K562 (cell line): ENCODE measurements at regions not wholly inside any gene's neighbourhood (a gene's known extent, or its start where the extent isn't known, plus 50 kb on each side); places are given as distances from the start of the nearest gene placed in this dataset.
"Not testable (repeated sequence)": the region's sequence is repeated elsewhere in the genome, so short reads cannot be mapped to it uniquely, and the experiment has no call there.

Experiments used
- ATAC-seq: fragments of 200-7000 bp; cut with Tn5 transposase; 3 replicates; pipeline ENCODE4 v1.9.1; 2020; ENCODE audit warnings: moderate library complexity
- BruUV-seq: library from RNA; stranded (reverse); fragments of 400-500 nt; replicated peaks from 2 replicates; lab custom pipeline; 2021; lab: Mats Ljungman, UMichigan
- CTCF ChIA-PET: fragments of 300-600 bp; formaldehyde crosslinking; extraction: SDS; loops from one replicate; lab custom pipeline; 2021; ENCODE audit warnings: low intra/inter-chr PET ratio; lab: Yijun Ruan, JAX
- POLR2A ChIA-PET: fragments of 300-600, 350-650 bp; sonication (Branson Sonifier 250); formaldehyde crosslinking; extraction: SDS; loops from one replicate; lab custom pipeline; 2021; ENCODE audit warnings: antibody characterized with exemption, inconsistent platforms; lab: Yijun Ruan, JAX
- DNase-seq, 4 experiments: peaks; one replicate each; pipeline versions ENCODE4 v3.0.0 to v3.0.0-alpha.2; 2011 to 2018; ENCODE audit warnings: low spot score in 3 of 4, mixed read lengths in 3 of 4; ENCODE audit errors: extremely low read depth in 1 of 4
- FAIRE-seq: peaks from 2 replicates; lab custom pipeline; 2011; peaks lifted over from hg19 to GRCh38; lab: Jason Lieb, UNC
- H2AFZ ChIP-seq: 2 replicates; pipeline ENCODE4 v1.6.0; 2011; ENCODE audit warnings: low read depth, low read length, control low read depth, inconsistent platforms
- H3K27ac ChIP-seq: fragments of 200-600 bp; 3 replicates; pipeline ENCODE4 v1.8.0; 2011; ENCODE audit warnings: low read depth, mild to moderate bottlenecking, control low read depth, inconsistent platforms, low read length, moderate library complexity, mixed read lengths; ENCODE audit errors: extremely low read depth
- H3K27me3 ChIP-seq, 2 experiments: fragments of 300-600 bp in 1 of 2; 2 replicates in 1 of 2; 3 replicates in 1 of 2; pipeline versions ENCODE4 v1.6.0 to v1.8.0; 2011; ENCODE audit warnings: inconsistent platforms in 2 of 2, low read length in 2 of 2, mild to moderate bottlenecking in 1 of 2, mixed read lengths in 1 of 2, moderate library complexity in 1 of 2; ENCODE audit not compliant: control insufficient read depth in 2 of 2, insufficient read depth in 2 of 2
- H3K36me3 ChIP-seq: fragments of 300-600 bp; 3 replicates; pipeline ENCODE4 v1.8.0; 2011; ENCODE audit warnings: mild to moderate bottlenecking, low read length, inconsistent platforms; ENCODE audit not compliant: control insufficient read depth, insufficient read depth
- H3K4me1 ChIP-seq, 2 experiments: fragments of 200-600 bp in 1 of 2; replicated peaks in 1 of 2; 2 replicates in 1 of 2; 3 replicates in 1 of 2; pipeline versions ENCODE4 v1.5.1 to v1.8.0; 2011; ENCODE audit warnings: inconsistent platforms in 2 of 2, low read length in 2 of 2, mild to moderate bottlenecking in 1 of 2, mixed read lengths in 1 of 2, moderate library complexity in 1 of 2; ENCODE audit not compliant: control insufficient read depth in 2 of 2, insufficient read depth in 2 of 2
- H3K4me2 ChIP-seq: 2 replicates; pipeline ENCODE4 v1.6.1; 2011; ENCODE audit warnings: low read length, control low read depth, inconsistent platforms, mixed read lengths; ENCODE audit not compliant: insufficient read depth
- H3K4me3 ChIP-seq: fragments of 200-600 bp; sonication (generic), shearing (Covaris generic); 2 replicates; pipeline ENCODE4 v1.5.1; 2016; ENCODE audit warnings: control low read depth, inconsistent platforms
- H3K79me2 ChIP-seq: fragments of 200-600 bp; 3 replicates; pipeline ENCODE4 v1.8.0; 2011; ENCODE audit warnings: low read length, inconsistent platforms; ENCODE audit not compliant: control insufficient read depth, insufficient read depth
- H3K9ac ChIP-seq, 2 experiments: 2 replicates each; pipeline versions ENCODE4 v1.6.0 to v1.6.1; 2011; ENCODE audit warnings: low read depth in 2 of 2, low read length in 2 of 2, control low read depth in 1 of 2, inconsistent platforms in 1 of 2, mild to moderate bottlenecking in 1 of 2, mixed read lengths in 1 of 2; ENCODE audit not compliant: insufficient read depth in 1 of 2
- H3K9me1 ChIP-seq: one replicate; pipeline ENCODE4 v1.6.0; 2011; ENCODE audit warnings: inconsistent platforms, mild to moderate bottlenecking, low read length, moderate library complexity; ENCODE audit not compliant: control insufficient read depth, insufficient read depth
- H3K9me3 ChIP-seq: replicated peaks from 2 replicates; pipeline ENCODE4 v1.5.1; 2011; ENCODE audit warnings: low read depth, low read length, inconsistent platforms; ENCODE audit not compliant: control insufficient read depth, insufficient read depth
- H4K20me1 ChIP-seq: replicated peaks from 2 replicates; pipeline ENCODE4 v1.6.1; 2011; ENCODE audit warnings: low read length, inconsistent platforms, mixed read lengths; ENCODE audit not compliant: control insufficient read depth, insufficient read depth
- CBFA2T3 ChIP-seq: fragments of 450-650 bp; IDR thresholded peaks from 2 replicates; pipeline ENCODE4 v1.6.1; 2017
- E2F8 ChIP-seq: fragments of 450-650 bp; IDR thresholded peaks from 2 replicates; pipeline ENCODE4 v1.7.1; 2018; ENCODE audit warnings: mild to moderate bottlenecking, low read depth; ENCODE audit not compliant: partially characterized antibody
- EHMT2 ChIP-seq: fragments of 450-650 bp; IDR thresholded peaks from 2 replicates; pipeline ENCODE4 v1.6.1; 2018; ENCODE audit warnings: antibody characterized with exemption
- EP300 ChIP-seq: IDR thresholded peaks from 2 replicates; pipeline ENCODE4 v1.6.1; 2012; ENCODE audit warnings: low read length, improper control_type of control experiment
- NCOR1 ChIP-seq: fragments of 450-650 bp; IDR thresholded peaks from 2 replicates; pipeline ENCODE4 v1.6.1; 2016; ENCODE audit warnings: mild to moderate bottlenecking, moderate library complexity
- RBM17 ChIP-seq: fragments of 200-400 bp; formaldehyde crosslinking; IDR thresholded peaks from 2 replicates; pipeline ENCODE4 v1.6.1; 2017; ENCODE audit warnings: low read depth, mild to moderate bottlenecking, low read length, borderline replicate concordance
- TCF3 ChIP-seq: sonication (generic); formaldehyde crosslinking; IDR thresholded peaks from 2 replicates; pipeline ENCODE4 v1.4.0; 2020; ENCODE audit warnings: mild to moderate bottlenecking, missing genetic modification reagents
- USF1 ChIP-seq: sonication (generic); formaldehyde crosslinking; IDR thresholded peaks from 2 replicates; pipeline ENCODE4 v1.9.0; 2022; ENCODE audit warnings: mild to moderate bottlenecking, missing genetic modification reagents
- ZBTB33 ChIP-seq: sonication (generic); formaldehyde crosslinking; IDR thresholded peaks from 2 replicates; pipeline ENCODE4 v1.8.1; 2023; ENCODE audit warnings: mild to moderate bottlenecking, missing genetic modification reagents
- ZFP36 ChIP-seq: fragments of 150-350 bp; IDR thresholded peaks from 2 replicates; pipeline ENCODE4 v1.6.1; 2018; ENCODE audit warnings: low read length, low read depth; ENCODE audit not compliant: partially characterized antibody
- WGBS: fragments of 100-300 bp; shearing (Covaris generic); methylation state at CpG from one replicate; pipeline ENCODE4 v1.1.6; 2016; ENCODE audit warnings: low coverage, mixed read lengths; ENCODE audit not compliant: insufficient coverage; ENCODE audit errors: missing lambda C conversion rate; 5-methylcytosine and 5-hydroxymethylcytosine counted together
- in situ Hi-C: fragments of 300-500 bp; cut with MboI; formaldehyde crosslinking; loops from 4 replicates; pipeline ENCODE4 v1.15.0; 2018; ENCODE audit warnings: inconsistent platforms, mixed read lengths
- intact Hi-C: fragments of 100-400 bp; cut with micrococcal nuclease; formaldehyde crosslinking; loops from 2 replicates; pipeline ENCODE4 v1.14.2; 2022

GRCh38 chr3:177271811-177272501 is 74.7 kb upstream of the TBL1XR1 start:
- H3K9ac ChIP-seq, BruUV-seq, intact Hi-C loops, H3K4me1 ChIP-seq, H3K27ac ChIP-seq, H3K9me1 ChIP-seq, H3K79me2 ChIP-seq, H3K4me2 ChIP-seq, H3K4me3 ChIP-seq, CTCF ChIA-PET, H3K27me3 ChIP-seq, H2AFZ ChIP-seq, H4K20me1 ChIP-seq, ATAC-seq, DNase-seq, H3K36me3 ChIP-seq, H3K9me3 ChIP-seq, in situ Hi-C loops, FAIRE-seq: not testable (repeated sequence)
- WGBS: 87% methylated on average over 6 of the region's 36 CpGs
- peak; percentile 57 for TF ChIP-seq ZBTB33 (CRISPR knock-in tag)
- POLR2A ChIA-PET: interaction anchor here (0.7 kb wide), 1 partner anchor 17 kb away, joined by 3 read pairs; no protein-coding TSS in a partner anchor

- Histone ChIP-seq H3K27ac (no peak overlapping the region), H3K9ac (no peak overlapping the region; a peak in 1 of 4 replicates), H3K79me2 (no peaks in the 10 kb centered on the region), H3K4me3 (no peak overlapping the region), H3K9me1 (no peaks in the 10 kb centered on the region), H3K4me2 (peak overlapping the region; percentile 16; the same call in 1 of the 2 replicates), H4K20me1 (no peaks in the 10 kb centered on the region), H3K9me3 (no peaks in the 10 kb centered on the region), H3K4me1 (peaks cover 9 to 30% of the 10 kb centered on the region in 2 experiments), H3K27me3 (no peaks in the 10 kb centered on the region), H2AFZ (peak overlapping the region; percentile 77), H3K36me3 (no peaks in the 10 kb centered on the region)
- no TSS peak for BruUV-seq
- ChIA-PET POLR2A (no interaction called here), CTCF (no interaction called here)
- in situ Hi-C loops: no loop called here
- peak in 2 of 4 experiments; percentile 30 to 62 for DNase-seq
- peak; percentile 12; the same call in 1 of the 3 replicates for ATAC-seq
- peak; percentile 67 for FAIRE-seq
- intact Hi-C loops: no loop called here
- peak; percentile 80 for TF ChIP-seq CBFA2T3
- peak; percentile 20; the same call in 1 of the 2 replicates for TF ChIP-seq NCOR1
- TF ChIP-seq E2F8: no peak
- no peak for TF ChIP-seq EHMT2
- TF ChIP-seq USF1 (CRISPR knock-in tag): peak; percentile 34; the same call in 1 of the 2 replicates
- 0 out of 2 replicates have a peak, but pooled peaks have one; percentile 11 for TF ChIP-seq EP300
- peak; percentile 51 for TF ChIP-seq TCF3 (CRISPR knock-in tag)
- no peak for TF ChIP-seq RBM17
- TF ChIP-seq ZFP36: no peak
Observed at GRCh38 chr3:177278016-177278415, 80.7 kb upstream of the TBL1XR1 start.
